Neural cell (in vitro differentiated cells): ENCODE measurements at regions not wholly inside any gene's neighbourhood (a gene's known extent, or its start where the extent isn't known, plus 50 kb on each side); places are given as distances from the start of the nearest gene placed in this dataset.

ENCODE experiments used
- H2AFZ ChIP-seq: fragments of 200-600, 300-800 bp; sonication (generic), shearing (Covaris generic); 2 replicates; pipeline ENCODE4 v1.6.0; 2014; ENCODE audit warnings: low read depth, mild to moderate bottlenecking, antibody characterized with exemption, low read length, moderate library complexity
- H3F3A ChIP-seq: fragments of 200-600 bp; shearing (Covaris generic); 2 replicates; pipeline ENCODE4 v1.6.1; 2016; ENCODE audit warnings: mild to moderate bottlenecking, moderate library complexity, mixed read lengths, antibody characterized with exemption, low read length; ENCODE audit not compliant: insufficient read depth, poor library complexity, severe bottlenecking
- H3K27ac ChIP-seq: fragments of 200-600, 300-800 bp; sonication (generic), shearing (Covaris generic); 2 replicates; pipeline ENCODE4 v1.5.1; 2014; ENCODE audit warnings: mild to moderate bottlenecking, low read length, moderate library complexity
- H3K27me3 ChIP-seq: fragments of 300-800, 200-600 bp; sonication (generic), shearing (Covaris generic); 2 replicates; pipeline ENCODE4 v1.6.0; 2014; ENCODE audit warnings: mild to moderate bottlenecking, low read depth, low read length, moderate library complexity; ENCODE audit not compliant: insufficient read depth
- H3K36me3 ChIP-seq: fragments of 300-800, 200-600 bp; sonication (generic), shearing (Covaris generic); 2 replicates; pipeline ENCODE4 v1.5.1; 2014; ENCODE audit warnings: mild to moderate bottlenecking, antibody characterized with exemption, low read length, moderate library complexity; ENCODE audit not compliant: insufficient read depth
- H3K4me2 ChIP-seq: fragments of 300-800, 200-600 bp; sonication (generic), shearing (Covaris generic); 2 replicates; pipeline ENCODE4 v1.6.0; 2014; ENCODE audit warnings: mild to moderate bottlenecking, low read length
- H3K4me3 ChIP-seq: fragments of 300-800, 200-600 bp; sonication (generic), shearing (Covaris generic); 2 replicates; pipeline ENCODE4 v1.5.1; 2014; ENCODE audit warnings: mild to moderate bottlenecking, low read length, moderate library complexity
- H3K79me2 ChIP-seq: fragments of 200-600 bp; shearing (Covaris generic); replicated peaks from 2 replicates; pipeline ENCODE4 v1.6.0; 2014; ENCODE audit warnings: mild to moderate bottlenecking, low read length, moderate library complexity; ENCODE audit not compliant: insufficient read depth
- H3K9ac ChIP-seq: fragments of 300-800, 200-600 bp; sonication (generic), shearing (Covaris generic); 2 replicates; pipeline ENCODE4 v1.6.1; 2016; ENCODE audit warnings: mild to moderate bottlenecking, low read length, mixed read lengths
- H3K9me2 ChIP-seq: fragments of 200-600 bp; shearing (Covaris generic); 2 replicates; pipeline ENCODE4 v1.6.1; 2016; ENCODE audit warnings: mild to moderate bottlenecking, low read length, mixed read lengths; ENCODE audit not compliant: insufficient read depth
- H3K9me3 ChIP-seq: fragments of 200-600, 300-800 bp; sonication (generic), shearing (Covaris generic); 2 replicates; pipeline ENCODE4 v1.6.1; 2016; ENCODE audit warnings: mild to moderate bottlenecking, mixed run types, low read length, moderate library complexity, mixed read lengths
- H4K20me1 ChIP-seq: fragments of 200-600 bp; shearing (Covaris generic); 2 replicates; pipeline ENCODE4 v1.6.1; 2016; ENCODE audit warnings: mild to moderate bottlenecking, mixed run types; ENCODE audit not compliant: insufficient read depth
- EP300 ChIP-seq: fragments of 450-650 bp; conservative IDR thresholded peaks from 2 replicates; pipeline ENCODE4 v1.6.1; 2014; ENCODE audit warnings: antibody characterized with exemption, mild to moderate bottlenecking, moderate library complexity; ENCODE audit not compliant: poor library complexity, severe bottlenecking
- EZH2 ChIP-seq: fragments of 200-600, 300-800 bp; shearing (Covaris generic), sonication (generic); IDR thresholded peaks from 2 replicates; pipeline ENCODE4 v1.6.1; 2014; ENCODE audit warnings: antibody characterized with exemption, low read length, borderline replicate concordance, mild to moderate bottlenecking; ENCODE audit not compliant: insufficient read depth, poor library complexity, severe bottlenecking
- MXI1 ChIP-seq: fragments of 450-650 bp; conservative IDR thresholded peaks from 2 replicates; pipeline ENCODE4 v1.6.1; 2014; ENCODE audit warnings: antibody characterized with exemption, mild to moderate bottlenecking; ENCODE audit not compliant: poor library complexity, severe bottlenecking
- POLR2AphosphoS5 ChIP-seq: IDR thresholded peaks from 2 replicates; pipeline ENCODE4 v1.6.1; 2012
- RAD21 ChIP-seq: fragments of 450-650 bp; conservative IDR thresholded peaks from 2 replicates; pipeline ENCODE4 v1.6.1; 2014; ENCODE audit warnings: antibody characterized with exemption, mild to moderate bottlenecking, moderate library complexity
- SMC3 ChIP-seq: fragments of 450-650 bp; conservative IDR thresholded peaks from 2 replicates; pipeline ENCODE4 v1.6.1; 2014; ENCODE audit warnings: antibody characterized with exemption, mild to moderate bottlenecking, moderate library complexity; ENCODE audit not compliant: poor library complexity
- TAF1 ChIP-seq: IDR thresholded peaks from 2 replicates; pipeline ENCODE4 v1.6.1; 2012; ENCODE audit warnings: low read depth
- TF ChIP-seq, protein P1 (sequence below): fragments of 450-650 bp; IDR thresholded peaks from 2 replicates; pipeline ENCODE4 v1.5.1; 2014; ENCODE audit warnings: antibody characterized with exemption, mild to moderate bottlenecking, moderate library complexity; ENCODE audit not compliant: poor library complexity, severe bottlenecking
- TF ChIP-seq, protein P2 (sequence below): IDR thresholded peaks from 2 replicates; pipeline ENCODE4 v1.6.1; 2012; ENCODE audit warnings: borderline replicate concordance

DNA sequence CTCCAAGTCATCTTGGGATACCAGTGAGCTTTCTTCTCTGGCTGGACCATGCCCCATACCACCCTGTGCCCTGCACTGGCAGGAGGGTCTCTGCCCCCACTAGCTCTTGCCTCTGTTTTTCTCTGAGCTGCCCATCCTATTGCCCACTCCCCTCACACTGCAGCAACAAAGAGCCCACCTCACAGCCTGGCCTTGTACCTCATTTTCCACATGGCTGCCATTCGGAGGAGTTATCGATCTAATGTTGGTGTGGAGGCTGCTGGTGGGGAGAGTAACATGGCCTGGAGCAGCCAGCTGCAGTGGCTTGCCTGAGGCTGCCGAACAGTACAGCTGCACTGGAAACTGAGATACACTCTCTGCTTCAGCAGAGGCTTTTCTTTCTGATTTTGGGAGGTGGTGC, 65.7 kb upstream of the AGBL1 start:
- Histone ChIP-seq H3K27ac (no peak overlapping the region), H3K9me3 (no peaks in the 10 kb centered on the region), H3K4me2 (no peak overlapping the region), H3K36me3 (no peaks in the 10 kb centered on the region), H3K79me2 (no peaks in the 10 kb centered on the region), H3K9me2 (no peaks in the 10 kb centered on the region), H2AFZ (no peak overlapping the region), H3K9ac (no peak overlapping the region), H3K4me3 (no peak overlapping the region), H4K20me1 (no peaks in the 10 kb centered on the region), H3F3A (no peaks in the 10 kb centered on the region), H3K27me3 (no peaks in the 10 kb centered on the region)
- TF ChIP-seq, protein P1, sequence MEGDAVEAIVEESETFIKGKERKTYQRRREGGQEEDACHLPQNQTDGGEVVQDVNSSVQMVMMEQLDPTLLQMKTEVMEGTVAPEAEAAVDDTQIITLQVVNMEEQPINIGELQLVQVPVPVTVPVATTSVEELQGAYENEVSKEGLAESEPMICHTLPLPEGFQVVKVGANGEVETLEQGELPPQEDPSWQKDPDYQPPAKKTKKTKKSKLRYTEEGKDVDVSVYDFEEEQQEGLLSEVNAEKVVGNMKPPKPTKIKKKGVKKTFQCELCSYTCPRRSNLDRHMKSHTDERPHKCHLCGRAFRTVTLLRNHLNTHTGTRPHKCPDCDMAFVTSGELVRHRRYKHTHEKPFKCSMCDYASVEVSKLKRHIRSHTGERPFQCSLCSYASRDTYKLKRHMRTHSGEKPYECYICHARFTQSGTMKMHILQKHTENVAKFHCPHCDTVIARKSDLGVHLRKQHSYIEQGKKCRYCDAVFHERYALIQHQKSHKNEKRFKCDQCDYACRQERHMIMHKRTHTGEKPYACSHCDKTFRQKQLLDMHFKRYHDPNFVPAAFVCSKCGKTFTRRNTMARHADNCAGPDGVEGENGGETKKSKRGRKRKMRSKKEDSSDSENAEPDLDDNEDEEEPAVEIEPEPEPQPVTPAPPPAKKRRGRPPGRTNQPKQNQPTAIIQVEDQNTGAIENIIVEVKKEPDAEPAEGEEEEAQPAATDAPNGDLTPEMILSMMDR = no peak
- TF ChIP-seq POLR2AphosphoS5 (no peak), MXI1 (no peak), SMC3 (no peak), EP300 (no peak), TAF1 (no peak), RAD21 (no peak), EZH2 (no peak)
- TF ChIP-seq, protein P2, sequence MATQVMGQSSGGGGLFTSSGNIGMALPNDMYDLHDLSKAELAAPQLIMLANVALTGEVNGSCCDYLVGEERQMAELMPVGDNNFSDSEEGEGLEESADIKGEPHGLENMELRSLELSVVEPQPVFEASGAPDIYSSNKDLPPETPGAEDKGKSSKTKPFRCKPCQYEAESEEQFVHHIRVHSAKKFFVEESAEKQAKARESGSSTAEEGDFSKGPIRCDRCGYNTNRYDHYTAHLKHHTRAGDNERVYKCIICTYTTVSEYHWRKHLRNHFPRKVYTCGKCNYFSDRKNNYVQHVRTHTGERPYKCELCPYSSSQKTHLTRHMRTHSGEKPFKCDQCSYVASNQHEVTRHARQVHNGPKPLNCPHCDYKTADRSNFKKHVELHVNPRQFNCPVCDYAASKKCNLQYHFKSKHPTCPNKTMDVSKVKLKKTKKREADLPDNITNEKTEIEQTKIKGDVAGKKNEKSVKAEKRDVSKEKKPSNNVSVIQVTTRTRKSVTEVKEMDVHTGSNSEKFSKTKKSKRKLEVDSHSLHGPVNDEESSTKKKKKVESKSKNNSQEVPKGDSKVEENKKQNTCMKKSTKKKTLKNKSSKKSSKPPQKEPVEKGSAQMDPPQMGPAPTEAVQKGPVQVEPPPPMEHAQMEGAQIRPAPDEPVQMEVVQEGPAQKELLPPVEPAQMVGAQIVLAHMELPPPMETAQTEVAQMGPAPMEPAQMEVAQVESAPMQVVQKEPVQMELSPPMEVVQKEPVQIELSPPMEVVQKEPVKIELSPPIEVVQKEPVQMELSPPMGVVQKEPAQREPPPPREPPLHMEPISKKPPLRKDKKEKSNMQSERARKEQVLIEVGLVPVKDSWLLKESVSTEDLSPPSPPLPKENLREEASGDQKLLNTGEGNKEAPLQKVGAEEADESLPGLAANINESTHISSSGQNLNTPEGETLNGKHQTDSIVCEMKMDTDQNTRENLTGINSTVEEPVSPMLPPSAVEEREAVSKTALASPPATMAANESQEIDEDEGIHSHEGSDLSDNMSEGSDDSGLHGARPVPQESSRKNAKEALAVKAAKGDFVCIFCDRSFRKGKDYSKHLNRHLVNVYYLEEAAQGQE = no peak

DNA sequence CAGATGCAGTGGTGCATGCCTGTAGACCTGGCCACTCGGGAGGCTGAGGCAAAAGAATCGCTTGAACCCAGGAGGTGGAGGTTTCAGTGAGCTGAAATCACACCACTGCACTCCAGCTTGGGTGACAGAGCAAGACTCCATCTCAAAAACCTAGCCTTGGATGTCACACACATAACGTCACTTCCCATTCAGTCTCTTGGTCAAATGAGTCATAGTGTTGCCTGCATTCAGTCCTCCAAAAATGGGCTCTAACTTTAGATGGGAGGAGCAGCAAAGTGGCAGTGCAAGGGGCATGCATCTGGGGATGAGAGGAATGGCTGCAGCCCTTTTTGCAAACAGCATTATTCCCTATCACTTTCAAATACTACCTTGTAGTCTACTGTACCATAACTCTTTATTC, 62.9 kb upstream of the AGBL1 start:
- Histone ChIP-seq H3K4me2 (no peak overlapping the region), H4K20me1 (no peaks in the 10 kb centered on the region), H3K9me2 (no peaks in the 10 kb centered on the region), H3F3A (no peaks in the 10 kb centered on the region), H3K27me3 (no peaks in the 10 kb centered on the region), H3K9ac (no peak overlapping the region), H3K36me3 (no peaks in the 10 kb centered on the region), H2AFZ (no peak overlapping the region), H3K27ac (no peak overlapping the region), H3K4me3 (no peak overlapping the region), H3K9me3 (no peaks in the 10 kb centered on the region), H3K79me2 (no peaks in the 10 kb centered on the region)
- TF ChIP-seq SMC3 (no peak), TAF1 (no peak), EP300 (no peak), MXI1 (no peak), POLR2AphosphoS5 (no peak), RAD21 (no peak)
- TF ChIP-seq, protein P1 = no peak
